ENCODE measurements at regions not wholly inside any gene's neighbourhood (a gene's known extent, or its start where the extent isn't known, plus 50 kb on each side); places are given as distances from the start of the nearest gene placed in this dataset.
"Not testable (repeated sequence)": the region's sequence is repeated elsewhere in the genome, so short reads cannot be mapped to it uniquely, and the experiment has no call there.

DNA sequence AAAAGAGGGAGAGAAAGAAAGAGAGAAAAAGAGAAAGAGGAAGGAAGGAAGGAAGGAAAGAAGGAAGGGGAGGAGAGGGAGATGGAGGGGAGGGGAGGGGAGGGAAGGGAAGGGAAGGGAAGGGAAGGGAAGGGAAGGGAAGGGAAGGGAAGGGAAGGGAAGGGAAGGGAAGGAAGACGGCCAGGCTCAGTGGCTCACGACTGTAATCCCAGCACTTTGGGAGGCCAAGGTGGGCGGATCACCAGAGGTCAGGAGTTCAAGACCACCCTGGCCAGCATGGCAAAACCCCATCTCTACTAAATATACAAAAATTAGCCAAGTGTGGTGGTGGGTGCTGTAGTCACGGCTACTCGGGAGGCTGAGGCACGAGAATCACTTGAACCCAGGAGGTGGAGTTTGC, 64.8 kb downstream of the RPS15A start:
- H3K79me2 ChIP-seq (ENCODE audit: insufficient read depth, low read length); H3K9ac ChIP-seq (ENCODE audit: insufficient read depth, low read depth, low read length); H3K4me1 ChIP-seq (ENCODE audit: insufficient read depth, low read length); H3K27ac ChIP-seq (ENCODE audit: extremely low read length, insufficient read depth, low read length); DNase-seq (ENCODE audit: low spot score); CTCF ChIA-PET (ENCODE audit: low intra/inter-chr PET ratio, low total read pairs); H4K20me1 ChIP-seq (ENCODE audit: insufficient read depth, low read length); intact Hi-C loops (cut with micrococcal nuclease; ENCODE audit: unreplicated experiment); H3K36me3 ChIP-seq (replicated peaks in 1 of 2; ENCODE audit: control insufficient read depth in 1 of 2, insufficient read depth in 2 of 2, low read length in 2 of 2); H3K9me3 ChIP-seq (ENCODE audit: low read length); H3K4me3 ChIP-seq (replicated peaks in 1 of 3; ENCODE audit: insufficient read depth in 1 of 3, low read depth in 2 of 3, low read length in 3 of 3); FAIRE-seq; in situ Hi-C loops (cut with HindIII; ENCODE audit: extremely low pct_ligation_motif_present, low pct_unique_long_range_greater_than_20kb); POLR2A ChIA-PET; H3K27me3 ChIP-seq (ENCODE audit: control insufficient read depth in 1 of 2, insufficient read depth in 2 of 2, low read length in 2 of 2); ATAC-seq; BruUV-seq (replicated peaks); H2AFZ ChIP-seq (ENCODE audit: low read length); H3K4me2 ChIP-seq (ENCODE audit: low read depth, low read length): not testable (repeated sequence)
- 45% methylated on average over 6 of the region's 6 CpGs for WGBS (ENCODE audit: low lambda C conversion rate)
- peak; percentile 76 for TF ChIP-seq HNRNPK (IDR thresholded peaks at IDR 0.05; ENCODE audit: low read depth, low read length, poor library complexity, severe bottlenecking)
- TF ChIP-seq PCBP1 (IDR thresholded peaks at IDR 0.05; ENCODE audit: borderline replicate concordance, low read depth, low read length) = peak; percentile 88; the same call in 1 of the 2 replicates

DNA sequence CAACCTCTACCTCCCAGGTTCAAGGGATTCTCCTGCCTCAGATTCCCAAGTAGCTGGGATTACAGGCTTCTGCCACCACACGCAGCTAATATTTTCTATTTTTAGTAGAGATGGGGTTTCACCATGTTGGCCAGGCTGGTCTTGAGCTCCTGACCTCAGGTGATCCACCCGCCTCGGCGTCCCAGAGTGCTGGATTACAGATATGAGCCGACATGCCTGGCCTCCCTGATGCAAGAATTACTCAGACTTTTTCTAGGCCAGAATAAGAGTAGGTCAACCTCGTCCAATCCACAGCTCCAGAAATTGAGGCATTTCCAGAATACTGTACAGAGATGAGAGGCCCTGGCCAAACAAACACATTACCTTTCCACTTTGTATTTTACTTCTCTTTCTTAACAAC, 70.2 kb downstream of the RPS15A start:
- CTCF ChIA-PET (ENCODE audit: low intra/inter-chr PET ratio, low total read pairs); H3K79me2 ChIP-seq (ENCODE audit: insufficient read depth, low read length); H3K9ac ChIP-seq (ENCODE audit: insufficient read depth, low read depth, low read length); H3K4me1 ChIP-seq (ENCODE audit: insufficient read depth, low read length); H3K4me2 ChIP-seq (ENCODE audit: low read depth, low read length); in situ Hi-C loops (cut with HindIII; ENCODE audit: extremely low pct_ligation_motif_present, low pct_unique_long_range_greater_than_20kb); DNase-seq (ENCODE audit: low spot score); H3K36me3 ChIP-seq (replicated peaks in 1 of 2; ENCODE audit: control insufficient read depth in 1 of 2, insufficient read depth in 2 of 2, low read length in 2 of 2); H3K27ac ChIP-seq (ENCODE audit: extremely low read length, insufficient read depth, low read length); H2AFZ ChIP-seq (ENCODE audit: low read length); FAIRE-seq; POLR2A ChIA-PET; intact Hi-C loops (cut with micrococcal nuclease; ENCODE audit: unreplicated experiment); H3K27me3 ChIP-seq (ENCODE audit: control insufficient read depth in 1 of 2, insufficient read depth in 2 of 2, low read length in 2 of 2); H4K20me1 ChIP-seq (ENCODE audit: insufficient read depth, low read length); ATAC-seq; H3K9me3 ChIP-seq (ENCODE audit: low read length); H3K4me3 ChIP-seq (replicated peaks in 1 of 3; ENCODE audit: insufficient read depth in 1 of 3, low read depth in 2 of 3, low read length in 3 of 3); BruUV-seq (replicated peaks): not testable (repeated sequence)
- WGBS (ENCODE audit: low lambda C conversion rate) = 15% methylated on average over 6 of the region's 6 CpGs

DNA sequence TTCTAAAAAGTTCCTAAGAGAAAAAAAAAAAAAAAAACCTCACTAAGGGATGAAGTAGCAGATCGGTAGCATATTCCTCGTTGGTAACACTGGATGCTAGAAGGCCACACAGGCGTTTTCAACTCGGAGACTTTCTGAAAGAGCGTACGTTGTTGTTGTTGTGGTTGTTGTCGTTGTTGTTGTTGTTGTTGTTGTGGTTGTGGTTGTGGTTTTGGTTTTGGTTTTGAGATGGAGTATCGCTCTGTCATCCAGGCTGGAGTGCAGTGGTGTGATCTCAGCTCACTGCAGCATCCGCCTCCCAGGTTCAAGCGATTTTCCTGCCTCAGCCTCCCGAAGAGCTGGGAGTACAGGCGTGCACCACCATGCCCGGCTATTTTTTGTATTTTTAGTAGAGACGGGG, 77.6 kb downstream of the RPS15A start:
- intact Hi-C loops (cut with micrococcal nuclease; ENCODE audit: unreplicated experiment); H3K79me2 ChIP-seq (ENCODE audit: insufficient read depth, low read length); FAIRE-seq; ATAC-seq; H3K4me3 ChIP-seq (replicated peaks in 1 of 3; ENCODE audit: insufficient read depth in 1 of 3, low read depth in 2 of 3, low read length in 3 of 3); H3K9ac ChIP-seq (ENCODE audit: insufficient read depth, low read depth, low read length); H3K4me2 ChIP-seq (ENCODE audit: low read depth, low read length); POLR2A ChIA-PET; DNase-seq (ENCODE audit: low spot score); H3K27ac ChIP-seq (ENCODE audit: extremely low read length, insufficient read depth, low read length); in situ Hi-C loops (cut with HindIII; ENCODE audit: extremely low pct_ligation_motif_present, low pct_unique_long_range_greater_than_20kb); H2AFZ ChIP-seq (ENCODE audit: low read length); H3K27me3 ChIP-seq (ENCODE audit: control insufficient read depth in 1 of 2, insufficient read depth in 2 of 2, low read length in 2 of 2); H3K4me1 ChIP-seq (ENCODE audit: insufficient read depth, low read length); H3K36me3 ChIP-seq (replicated peaks in 1 of 2; ENCODE audit: control insufficient read depth in 1 of 2, insufficient read depth in 2 of 2, low read length in 2 of 2); CTCF ChIA-PET (ENCODE audit: low intra/inter-chr PET ratio, low total read pairs); H4K20me1 ChIP-seq (ENCODE audit: insufficient read depth, low read length); BruUV-seq (replicated peaks); H3K9me3 ChIP-seq (ENCODE audit: low read length); TF ChIP-seq NONO (CRISPR knock-in tag; conservative IDR thresholded peaks at IDR 0.05); FOXP1 (CRISPR knock-in tag; IDR thresholded peaks at IDR 0.05): not testable (repeated sequence)
- 44% methylated on average over 10 of the region's 14 CpGs for WGBS (ENCODE audit: low lambda C conversion rate)
- TF ChIP-seq NONO (IDR thresholded peaks at IDR 0.05) = peak; percentile 85; the same call in 1 of the 2 replicates
- TF ChIP-seq FOXP1 (IDR thresholded peaks at IDR 0.05) = peak; percentile 74; the same call in 1 of the 2 replicates

DNA sequence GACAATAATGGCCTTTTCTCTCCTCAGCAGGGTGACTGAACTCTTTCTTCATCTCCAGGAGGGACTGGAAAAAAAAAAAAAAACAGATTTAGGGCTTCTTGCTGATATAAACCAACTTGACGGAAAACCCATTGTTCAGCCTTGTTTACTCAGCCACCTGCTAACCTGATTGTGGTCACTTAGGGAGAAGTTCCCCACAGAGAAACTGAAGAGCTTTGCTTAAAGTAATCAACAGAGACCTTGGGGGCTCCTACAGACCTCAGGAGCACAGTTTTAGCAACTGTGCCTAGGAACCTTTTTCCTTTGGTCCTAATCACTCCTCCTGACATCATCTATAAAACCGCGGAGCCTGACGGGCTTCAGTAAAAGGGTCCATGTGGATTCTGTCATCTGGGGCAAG, 79.5 kb downstream of the RPS15A start:
- DNase-seq (ENCODE audit: low spot score); H3K79me2 ChIP-seq (ENCODE audit: insufficient read depth, low read length); H3K36me3 ChIP-seq (replicated peaks in 1 of 2; ENCODE audit: control insufficient read depth in 1 of 2, insufficient read depth in 2 of 2, low read length in 2 of 2); BruUV-seq (replicated peaks); H3K4me1 ChIP-seq (ENCODE audit: insufficient read depth, low read length); H3K9ac ChIP-seq (ENCODE audit: insufficient read depth, low read depth, low read length); H3K4me3 ChIP-seq (replicated peaks in 1 of 3; ENCODE audit: insufficient read depth in 1 of 3, low read depth in 2 of 3, low read length in 3 of 3); H3K4me2 ChIP-seq (ENCODE audit: low read depth, low read length); H4K20me1 ChIP-seq (ENCODE audit: insufficient read depth, low read length); POLR2A ChIA-PET; FAIRE-seq; intact Hi-C loops (cut with micrococcal nuclease; ENCODE audit: unreplicated experiment); ATAC-seq; CTCF ChIA-PET (ENCODE audit: low intra/inter-chr PET ratio, low total read pairs); H3K9me3 ChIP-seq (ENCODE audit: low read length); H2AFZ ChIP-seq (ENCODE audit: low read length); H3K27ac ChIP-seq (ENCODE audit: extremely low read length, insufficient read depth, low read length); in situ Hi-C loops (cut with HindIII; ENCODE audit: extremely low pct_ligation_motif_present, low pct_unique_long_range_greater_than_20kb); H3K27me3 ChIP-seq (ENCODE audit: control insufficient read depth in 1 of 2, insufficient read depth in 2 of 2, low read length in 2 of 2): not testable (repeated sequence)
- 41% methylated on average over 1 of the region's 4 CpGs for WGBS (ENCODE audit: low lambda C conversion rate)

Measured in HepG2 (cell line).